GM12872 (cell line): ENCODE measurements at regions not wholly inside any gene's neighbourhood (a gene's known extent, or its start where the extent isn't known, plus 50 kb on each side); places are given as distances from the start of the nearest gene placed in this dataset.

Source experiments
- CTCF ChIP-seq: IDR thresholded peaks from 3 replicates; pipeline ENCODE4 v1.5.1; 2011; ENCODE audit warnings: low read depth, mild to moderate bottlenecking, low read length, moderate library complexity; ENCODE audit not compliant: insufficient read depth

- TF ChIP-seq CTCF: peak; percentile 19; the same call in 1 of the 3 replicates
These were observed 241.5 kb downstream of the KDM5D start for GRCh38 chrY:19503092-19503449.

GRCh38 chrY:19502169-19503091 lies 242.1 kb downstream of the KDM5D start:
- TF ChIP-seq CTCF: no peak

GRCh38 chrY:19498556-19498955 lies 246.0 kb downstream of the KDM5D start:
- TF ChIP-seq CTCF: no peak

GRCh38 chrY:19487494-19487893 lies 257.0 kb downstream of the KDM5D start:
- no peak for TF ChIP-seq CTCF

- TF ChIP-seq CTCF: no peak
These were observed 259.5 kb downstream of the KDM5D start for GRCh38 chrY:19484997-19485396.

- TF ChIP-seq CTCF: no peak
These were observed 265.4 kb downstream of the KDM5D start for GRCh38 chrY:19479141-19479540.

GRCh38 chrY:19477959-19478358 lies 266.6 kb downstream of the KDM5D start:
- TF ChIP-seq CTCF: no peak
